Suprapubic skin (tissue), 4 donors: ENCODE measurements at regions not wholly inside any gene's neighbourhood (a gene's known extent, or its start where the extent isn't known, plus 50 kb on each side); places are given as distances from the start of the nearest gene placed in this dataset.

Experiments
- POLR2A ChIP-seq, 2 donors: fragments of 450-650 bp; IDR thresholded peaks; one replicate each; pipeline ENCODE4 v1.6.1; 2017; ENCODE audit warnings: antibody characterized with exemption in 2 of 2, mild to moderate bottlenecking in 2 of 2, moderate library complexity in 2 of 2
- POLR2AphosphoS5 ChIP-seq, 3 donors: sonication (generic); formaldehyde crosslinking; IDR thresholded peaks; one replicate each; pipeline ENCODE4 v1.6.1; 2017; ENCODE audit warnings: antibody characterized with exemption in 3 of 3
- TF ChIP-seq, protein P1 (sequence below), 2 donors: fragments of 200-600 bp in 1 of 2; fragments of 450-650 bp in 1 of 2; sonication (generic) in 1 of 2; IDR thresholded peaks; one replicate each; pipeline ENCODE4 v1.5.1; 2016 to 2019; ENCODE audit warnings: antibody characterized with exemption in 2 of 2, mild to moderate bottlenecking in 1 of 2, moderate library complexity in 1 of 2

GRCh38 chrX:96569034-96569433 lies 115.6 kb upstream of the DIAPH2 start:
- TF ChIP-seq, protein P1, sequence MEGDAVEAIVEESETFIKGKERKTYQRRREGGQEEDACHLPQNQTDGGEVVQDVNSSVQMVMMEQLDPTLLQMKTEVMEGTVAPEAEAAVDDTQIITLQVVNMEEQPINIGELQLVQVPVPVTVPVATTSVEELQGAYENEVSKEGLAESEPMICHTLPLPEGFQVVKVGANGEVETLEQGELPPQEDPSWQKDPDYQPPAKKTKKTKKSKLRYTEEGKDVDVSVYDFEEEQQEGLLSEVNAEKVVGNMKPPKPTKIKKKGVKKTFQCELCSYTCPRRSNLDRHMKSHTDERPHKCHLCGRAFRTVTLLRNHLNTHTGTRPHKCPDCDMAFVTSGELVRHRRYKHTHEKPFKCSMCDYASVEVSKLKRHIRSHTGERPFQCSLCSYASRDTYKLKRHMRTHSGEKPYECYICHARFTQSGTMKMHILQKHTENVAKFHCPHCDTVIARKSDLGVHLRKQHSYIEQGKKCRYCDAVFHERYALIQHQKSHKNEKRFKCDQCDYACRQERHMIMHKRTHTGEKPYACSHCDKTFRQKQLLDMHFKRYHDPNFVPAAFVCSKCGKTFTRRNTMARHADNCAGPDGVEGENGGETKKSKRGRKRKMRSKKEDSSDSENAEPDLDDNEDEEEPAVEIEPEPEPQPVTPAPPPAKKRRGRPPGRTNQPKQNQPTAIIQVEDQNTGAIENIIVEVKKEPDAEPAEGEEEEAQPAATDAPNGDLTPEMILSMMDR (IDR thresholded peaks at IDR 0.05), result no peak
- no peak for TF ChIP-seq POLR2A (IDR thresholded peaks at IDR 0.05)
- no peak for TF ChIP-seq POLR2AphosphoS5 (IDR thresholded peaks at IDR 0.05)
